AG04449 (cell line): ENCODE measurements at regions not wholly inside any gene's neighbourhood (a gene's known extent, or its start where the extent isn't known, plus 50 kb on each side); places are given as distances from the start of the nearest gene placed in this dataset.

Experiments used
- CTCF ChIA-PET: fragments of 350-600 bp; formaldehyde crosslinking; extraction: SDS; loops from one replicate; lab custom pipeline; 2021; ENCODE audit warnings: antibody characterized with exemption; lab: Yijun Ruan, JAX
- POLR2A ChIA-PET: fragments of 400-600, 350-600 bp; formaldehyde crosslinking; extraction: SDS; loops from one replicate; lab custom pipeline; 2020; ENCODE audit warnings: antibody characterized with exemption, inconsistent platforms; lab: Yijun Ruan, JAX
- DNase-seq: peaks from one replicate; pipeline ENCODE4 v3.0.0-alpha.2; 2010; ENCODE audit warnings: low read depth, low spot score
- H3K4me3 ChIP-seq: 2 replicates; pipeline ENCODE4 v1.5.1; 2011; ENCODE audit warnings: low read depth, mild to moderate bottlenecking, control low read depth, low read length
- TF ChIP-seq, protein P1 (sequence below): IDR thresholded peaks from one replicate; pipeline ENCODE4 v1.5.1; 2011; ENCODE audit warnings: mild to moderate bottlenecking, moderate library complexity, low read length, control low read depth, inconsistent platforms; ENCODE audit not compliant: insufficient read depth; ENCODE audit errors: missing control alignments

DNA sequence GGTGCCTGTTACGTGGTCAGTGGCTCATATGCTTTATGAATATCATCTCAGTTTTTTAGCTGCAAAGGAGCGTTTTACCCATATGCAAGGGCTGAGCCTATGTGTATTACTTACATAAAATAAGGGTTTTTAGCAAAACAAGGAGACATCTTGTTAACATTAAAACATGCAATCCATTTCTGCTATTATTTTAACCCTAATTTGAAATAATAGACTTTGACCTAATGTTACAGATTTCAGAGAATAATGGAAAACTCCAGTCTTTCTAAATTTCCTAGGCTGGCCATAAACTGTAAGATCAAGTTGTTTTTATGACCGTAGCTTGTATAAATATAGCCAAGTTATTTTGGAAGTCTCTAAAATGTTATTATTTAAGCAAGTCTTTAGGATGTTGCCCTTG is 121.1 kb upstream of the SEMA6A start:
- ChIA-PET POLR2A (no interaction called here), CTCF (no interaction called here)
- DNase-seq = no peak
- TF ChIP-seq, protein P1, sequence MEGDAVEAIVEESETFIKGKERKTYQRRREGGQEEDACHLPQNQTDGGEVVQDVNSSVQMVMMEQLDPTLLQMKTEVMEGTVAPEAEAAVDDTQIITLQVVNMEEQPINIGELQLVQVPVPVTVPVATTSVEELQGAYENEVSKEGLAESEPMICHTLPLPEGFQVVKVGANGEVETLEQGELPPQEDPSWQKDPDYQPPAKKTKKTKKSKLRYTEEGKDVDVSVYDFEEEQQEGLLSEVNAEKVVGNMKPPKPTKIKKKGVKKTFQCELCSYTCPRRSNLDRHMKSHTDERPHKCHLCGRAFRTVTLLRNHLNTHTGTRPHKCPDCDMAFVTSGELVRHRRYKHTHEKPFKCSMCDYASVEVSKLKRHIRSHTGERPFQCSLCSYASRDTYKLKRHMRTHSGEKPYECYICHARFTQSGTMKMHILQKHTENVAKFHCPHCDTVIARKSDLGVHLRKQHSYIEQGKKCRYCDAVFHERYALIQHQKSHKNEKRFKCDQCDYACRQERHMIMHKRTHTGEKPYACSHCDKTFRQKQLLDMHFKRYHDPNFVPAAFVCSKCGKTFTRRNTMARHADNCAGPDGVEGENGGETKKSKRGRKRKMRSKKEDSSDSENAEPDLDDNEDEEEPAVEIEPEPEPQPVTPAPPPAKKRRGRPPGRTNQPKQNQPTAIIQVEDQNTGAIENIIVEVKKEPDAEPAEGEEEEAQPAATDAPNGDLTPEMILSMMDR = no peak
- no peak overlapping the region for H3K4me3 ChIP-seq

DNA sequence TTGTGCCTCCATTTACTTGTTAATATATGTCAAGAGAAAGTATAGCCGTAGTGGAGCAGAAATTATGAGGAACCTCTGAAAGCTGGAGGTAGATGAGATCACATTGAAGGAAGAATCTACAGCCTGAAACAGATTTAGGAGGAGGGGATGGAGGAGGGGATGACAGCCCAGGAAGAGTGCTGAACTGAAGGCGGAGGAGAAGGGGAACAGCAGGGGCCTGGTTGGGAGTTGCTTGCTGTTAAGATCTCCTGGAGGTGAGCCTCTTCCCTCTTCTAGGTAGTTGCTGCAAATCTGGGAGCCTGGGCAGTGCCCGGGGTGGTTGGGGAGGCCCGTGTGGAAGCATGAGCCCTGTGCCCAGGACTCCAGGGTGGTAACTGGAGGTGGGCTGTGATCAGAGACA is 111.8 kb upstream of the SEMA6A start:
- H3K4me3 ChIP-seq = no peak overlapping the region
- no peak for DNase-seq
- POLR2A ChIA-PET = no interaction called here
- CTCF ChIA-PET = no interaction called here
- TF ChIP-seq, protein P1 = no peak

DNA sequence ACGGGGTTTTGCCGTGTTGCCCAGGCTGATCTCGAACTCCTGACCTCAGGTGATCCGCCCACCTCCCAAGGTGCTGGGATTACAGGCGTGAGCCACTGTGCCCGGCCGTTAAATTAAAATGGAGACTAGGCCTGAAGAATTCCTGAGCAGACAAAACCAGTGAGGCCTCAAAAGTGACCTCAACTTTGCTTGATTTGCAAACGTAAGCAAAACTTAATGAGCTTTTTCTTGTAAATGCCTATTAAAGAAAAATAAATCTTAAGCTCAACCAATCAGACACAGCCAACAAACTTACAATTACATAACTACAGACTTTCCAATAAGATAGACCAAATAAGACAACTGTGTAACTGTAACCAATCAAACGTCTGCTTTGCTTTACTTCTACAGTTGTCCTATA is 111.3 kb upstream of the SEMA6A start:
- TF ChIP-seq, protein P1 = no peak
- CTCF ChIA-PET = no interaction called here
- POLR2A ChIA-PET = no interaction called here

DNA sequence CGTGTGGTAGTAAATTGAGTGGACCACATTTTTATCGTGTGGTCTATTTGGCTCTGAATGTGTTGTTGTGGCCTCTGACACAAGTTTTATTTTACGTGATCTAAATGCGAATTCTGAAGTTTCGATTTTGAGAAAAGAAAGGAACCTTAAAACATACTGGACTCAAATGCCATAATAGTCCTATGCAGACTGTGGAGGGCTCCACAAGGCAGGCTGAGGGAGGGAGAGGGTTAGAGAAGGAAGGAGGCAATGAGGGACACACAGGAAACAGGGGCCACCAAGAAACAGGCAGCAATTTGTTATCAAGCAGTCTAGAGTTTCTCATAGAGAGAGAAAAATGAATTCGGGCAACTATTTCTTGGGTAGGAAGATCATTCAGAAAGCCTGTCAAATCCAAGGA is 110.4 kb upstream of the SEMA6A start:
- TF ChIP-seq, protein P1 = no peak
- POLR2A ChIA-PET = no interaction called here
- CTCF ChIA-PET = no interaction called here
- H3K4me3 ChIP-seq = no peak overlapping the region
- no peak for DNase-seq

More for the DNA sequence above, 111.3 kb upstream of the SEMA6A start:
- no peak for DNase-seq
- H3K4me3 ChIP-seq = no peak overlapping the region

DNA sequence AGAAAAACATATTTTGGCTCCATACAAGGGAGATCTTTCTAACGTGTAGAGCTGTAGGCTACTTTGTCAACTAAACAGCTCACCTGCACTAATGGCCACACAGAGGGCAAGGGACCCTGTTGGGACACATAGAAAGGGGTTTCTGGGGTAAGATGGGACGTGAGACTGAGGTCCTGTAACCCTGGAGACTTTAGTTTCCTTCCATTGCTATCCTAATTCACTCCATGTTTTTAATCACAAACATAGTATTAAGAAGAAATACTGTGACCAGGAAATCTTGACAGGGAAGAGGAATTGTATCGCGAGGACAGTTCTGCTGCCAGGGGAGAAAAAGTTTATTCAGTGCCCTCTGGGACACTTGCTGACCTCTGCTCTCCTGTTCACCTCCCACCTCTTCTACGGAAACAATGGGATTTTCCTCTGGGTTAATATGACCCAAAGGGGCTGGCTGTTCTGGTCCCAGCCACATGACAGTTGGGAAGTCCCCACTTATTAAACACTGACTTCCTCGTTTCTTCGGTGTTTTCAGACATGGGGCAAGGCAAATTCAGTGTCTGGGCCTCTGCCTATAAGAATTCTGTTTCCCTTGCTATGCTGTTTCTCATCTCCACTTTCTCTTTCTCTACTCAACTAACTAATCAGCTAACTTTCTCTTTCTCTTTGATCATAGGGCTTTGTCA is 106.9 kb upstream of the SEMA6A start:
- TF ChIP-seq, protein P1 = no peak
- no peak overlapping the region for H3K4me3 ChIP-seq
- DNase-seq = no peak
- CTCF ChIA-PET = no interaction called here
- POLR2A ChIA-PET = no interaction called here

DNA sequence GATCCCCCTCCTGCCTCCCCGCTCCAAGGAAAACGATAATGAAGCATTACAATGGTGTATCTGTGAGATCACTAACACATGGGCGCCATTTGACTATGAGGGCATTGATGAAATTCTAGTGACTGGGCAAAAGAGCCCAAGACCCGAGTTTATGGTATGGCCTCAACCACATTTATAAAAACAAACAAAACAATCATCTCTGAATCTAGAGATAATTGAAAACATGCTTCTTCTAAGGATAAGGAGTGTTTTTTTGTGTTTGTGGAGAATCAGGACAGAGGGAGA is 100.9 kb upstream of the SEMA6A start:
- ChIA-PET CTCF (no interaction called here), POLR2A (no interaction called here)
- no peak overlapping the region for H3K4me3 ChIP-seq
- TF ChIP-seq, protein P1 = no peak
- no peak for DNase-seq
